ENCODE measurements at regions not wholly inside any gene's neighbourhood (a gene's known extent, or its start where the extent isn't known, plus 50 kb on each side); places are given as distances from the start of the nearest gene placed in this dataset.

- no peak overlapping the region for H3K27ac ChIP-seq
- H3K36me3 ChIP-seq (replicated peaks in 1 of 2): no peaks in the 10 kb centered on the region
- 69 to 89% (median 75%) methylated on average over 5 of the region's 5 CpGs for WGBS, 4 donors
- H3K4me3 ChIP-seq: no peak overlapping the region
- intact Hi-C loops (cut with DNase I): no loop called here
- no peaks in the 10 kb centered on the region for H3K27me3 ChIP-seq
- no peaks in the 10 kb centered on the region for H3K9me3 ChIP-seq (replicated peaks in 1 of 3)
- peaks cover 0 to 3% of the 10 kb centered on the region in 2 donors for H3K4me1 ChIP-seq (replicated peaks in 1 of 2)
- no peak for DNase-seq
- no peak for TF ChIP-seq POLR2A (IDR thresholded peaks at IDR 0.05)
- TF ChIP-seq CTCF (IDR thresholded peaks at IDR 0.05): no peak
Measured at GRCh38 chr10:125482637-125483036, 200.3 kb downstream of the TEX36 start.

GRCh38 chr10:125482108-125482507 is 200.9 kb downstream of the TEX36 start:
- Histone ChIP-seq H3K27ac (no peak overlapping the region), H3K4me1 (replicated peaks in 1 of 2) (peaks cover 0 to 3% of the 10 kb centered on the region in 2 donors), H3K4me3 (no peak overlapping the region), H3K36me3 (replicated peaks in 1 of 2) (no peaks in the 10 kb centered on the region), H3K27me3 (no peaks in the 10 kb centered on the region), H3K9me3 (replicated peaks in 1 of 3) (no peaks in the 10 kb centered on the region)
- no peak for DNase-seq
- intact Hi-C loops (cut with DNase I): no loop called here
- WGBS, 4 donors: 34 to 46% (median 40%) methylated on average over 2 of the region's 2 CpGs
- TF ChIP-seq CTCF (IDR thresholded peaks at IDR 0.05): no peak
- no peak for TF ChIP-seq POLR2A (IDR thresholded peaks at IDR 0.05)

GRCh38 chr10:125479059-125479458 is 203.9 kb downstream of the TEX36 start:
- intact Hi-C loops (cut with DNase I): no loop called here
- Histone ChIP-seq H3K36me3 (replicated peaks in 1 of 2) (no peaks in the 10 kb centered on the region), H3K27ac (no peak overlapping the region), H3K4me3 (no peak overlapping the region), H3K4me1 (replicated peaks in 1 of 2) (peaks cover 0 to 3% of the 10 kb centered on the region in 2 donors), H3K9me3 (replicated peaks in 1 of 3) (no peaks in the 10 kb centered on the region), H3K27me3 (no peaks in the 10 kb centered on the region)
- 72 to 80% (median 75%) methylated on average over 4 of the region's 4 CpGs for WGBS, 4 donors
- TF ChIP-seq CTCF (IDR thresholded peaks at IDR 0.05) (no peak), POLR2A (IDR thresholded peaks at IDR 0.05) (no peak)
- no peak for DNase-seq

- Histone ChIP-seq H3K27ac (no peak overlapping the region), H3K4me1 (replicated peaks in 1 of 2) (no peaks in the 10 kb centered on the region), H3K4me3 (no peak overlapping the region), H3K9me3 (replicated peaks in 1 of 3) (no peaks in the 10 kb centered on the region), H3K27me3 (no peaks in the 10 kb centered on the region), H3K36me3 (replicated peaks in 1 of 2) (no peaks in the 10 kb centered on the region)
- no peak for DNase-seq
- TF ChIP-seq POLR2A (IDR thresholded peaks at IDR 0.05) (no peak), CTCF (IDR thresholded peaks at IDR 0.05) (no peak)
- intact Hi-C loops (cut with DNase I): no loop called here
- 64 to 80% (median 69%) methylated on average over 2 of the region's 2 CpGs for WGBS, 4 donors
Measured at GRCh38 chr10:125475815-125476214, 207.1 kb downstream of the TEX36 start.

Measured in adrenal gland (tissue), 9 donors.